ENCODE measurements at regions not wholly inside any gene's neighbourhood (a gene's known extent, or its start where the extent isn't known, plus 50 kb on each side); places are given as distances from the start of the nearest gene placed in this dataset.

GRCh38 chr13:86665842-86666241 lies 866.6 kb upstream of the SLITRK6 start:
- DNase-seq (ENCODE audit: low spot score), result no peak
- TF ChIP-seq POLR2AphosphoS5 (IDR thresholded peaks at IDR 0.05), result no peak
- TF ChIP-seq, protein P1, sequence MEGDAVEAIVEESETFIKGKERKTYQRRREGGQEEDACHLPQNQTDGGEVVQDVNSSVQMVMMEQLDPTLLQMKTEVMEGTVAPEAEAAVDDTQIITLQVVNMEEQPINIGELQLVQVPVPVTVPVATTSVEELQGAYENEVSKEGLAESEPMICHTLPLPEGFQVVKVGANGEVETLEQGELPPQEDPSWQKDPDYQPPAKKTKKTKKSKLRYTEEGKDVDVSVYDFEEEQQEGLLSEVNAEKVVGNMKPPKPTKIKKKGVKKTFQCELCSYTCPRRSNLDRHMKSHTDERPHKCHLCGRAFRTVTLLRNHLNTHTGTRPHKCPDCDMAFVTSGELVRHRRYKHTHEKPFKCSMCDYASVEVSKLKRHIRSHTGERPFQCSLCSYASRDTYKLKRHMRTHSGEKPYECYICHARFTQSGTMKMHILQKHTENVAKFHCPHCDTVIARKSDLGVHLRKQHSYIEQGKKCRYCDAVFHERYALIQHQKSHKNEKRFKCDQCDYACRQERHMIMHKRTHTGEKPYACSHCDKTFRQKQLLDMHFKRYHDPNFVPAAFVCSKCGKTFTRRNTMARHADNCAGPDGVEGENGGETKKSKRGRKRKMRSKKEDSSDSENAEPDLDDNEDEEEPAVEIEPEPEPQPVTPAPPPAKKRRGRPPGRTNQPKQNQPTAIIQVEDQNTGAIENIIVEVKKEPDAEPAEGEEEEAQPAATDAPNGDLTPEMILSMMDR (IDR thresholded peaks at IDR 0.05), result no peak
- TF ChIP-seq POLR2A (IDR thresholded peaks at IDR 0.05), result no peak
- Histone ChIP-seq H3K36me3 (no peaks in the 10 kb centered on the region), H3K4me1 (replicated peaks) (no peaks in the 10 kb centered on the region), H3K9me3 (no peaks in the 10 kb centered on the region), H3K27me3 (replicated peaks; ENCODE audit: insufficient read depth) (no peaks in the 10 kb centered on the region), H3K27ac (no peak overlapping the region), H3K4me3 (no peak overlapping the region)
- intact Hi-C loops (cut with DNase I), result no loop called here
- 91% methylated on average over 3 of the region's 3 CpGs for WGBS

DNA sequence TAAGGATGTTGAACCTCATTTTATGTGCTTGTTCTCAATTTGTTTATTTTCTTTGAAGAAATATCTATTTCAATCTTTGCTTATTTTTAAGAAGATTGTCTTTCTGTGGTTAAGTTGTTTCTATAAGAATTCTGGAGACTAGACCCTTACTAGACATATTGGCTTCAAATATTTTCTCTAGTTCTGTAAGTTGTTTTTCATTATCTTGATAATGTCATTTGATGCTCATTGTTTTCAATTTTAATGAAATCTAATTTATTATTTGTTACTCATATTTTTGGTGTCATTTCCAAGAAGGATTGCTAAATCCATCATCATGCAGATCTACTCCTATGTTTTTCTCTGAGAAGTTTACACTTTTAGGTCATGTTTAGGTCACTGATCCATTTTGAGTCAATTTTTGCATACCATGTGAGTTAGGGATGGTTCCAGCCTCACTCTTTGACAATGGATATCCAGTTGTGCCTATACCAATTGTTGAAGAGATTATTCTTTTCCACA lies 874.8 kb upstream of the SLITRK6 start:
- TF ChIP-seq POLR2AphosphoS5 (IDR thresholded peaks at IDR 0.05) (no peak), POLR2A (IDR thresholded peaks at IDR 0.05) (no peak)
- TF ChIP-seq, protein P1 (IDR thresholded peaks at IDR 0.05), result no peak
- DNase-seq (ENCODE audit: low spot score), result no peak
- Histone ChIP-seq H3K9me3 (no peaks in the 10 kb centered on the region), H3K36me3 (no peaks in the 10 kb centered on the region), H3K4me3 (no peak overlapping the region), H3K4me1 (replicated peaks) (no peaks in the 10 kb centered on the region), H3K27me3 (replicated peaks; ENCODE audit: insufficient read depth) (no peaks in the 10 kb centered on the region), H3K27ac (no peak overlapping the region)
- intact Hi-C loops (cut with DNase I), result no loop called here

DNA sequence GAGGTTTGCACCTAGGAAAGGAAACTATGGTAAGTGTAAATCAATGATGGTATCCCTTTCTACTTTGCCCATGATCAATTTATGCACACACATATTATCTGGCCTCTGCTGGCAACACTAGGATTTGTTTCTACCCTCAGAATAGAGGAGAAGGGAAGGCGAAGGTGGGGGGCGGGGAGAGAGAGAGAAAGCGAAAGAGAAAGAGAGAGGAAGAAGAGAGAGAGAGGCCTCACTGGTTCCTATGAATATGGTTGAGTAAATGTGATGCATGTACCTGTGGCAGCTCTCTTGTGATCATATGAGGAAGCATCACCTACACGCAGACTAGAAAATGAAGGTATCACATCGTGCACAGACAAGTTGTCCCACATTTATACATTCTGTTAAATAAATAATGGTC lies 882.0 kb upstream of the SLITRK6 start:
- H3K36me3 ChIP-seq, result no peaks in the 10 kb centered on the region
- 57% methylated on average over 5 of the region's 5 CpGs for WGBS
- H3K27ac ChIP-seq, result no peak overlapping the region
- no peak for DNase-seq (ENCODE audit: low spot score)
- no peaks in the 10 kb centered on the region for H3K4me1 ChIP-seq (replicated peaks)
- no peaks in the 10 kb centered on the region for H3K9me3 ChIP-seq
- no peak overlapping the region for H3K4me3 ChIP-seq
- TF ChIP-seq, protein P1 (IDR thresholded peaks at IDR 0.05), result no peak
- no peak for TF ChIP-seq POLR2AphosphoS5 (IDR thresholded peaks at IDR 0.05)
- no peak for TF ChIP-seq POLR2A (IDR thresholded peaks at IDR 0.05)
- intact Hi-C loops (cut with DNase I), result no loop called here
- H3K27me3 ChIP-seq (replicated peaks; ENCODE audit: insufficient read depth), result no peaks in the 10 kb centered on the region

DNA sequence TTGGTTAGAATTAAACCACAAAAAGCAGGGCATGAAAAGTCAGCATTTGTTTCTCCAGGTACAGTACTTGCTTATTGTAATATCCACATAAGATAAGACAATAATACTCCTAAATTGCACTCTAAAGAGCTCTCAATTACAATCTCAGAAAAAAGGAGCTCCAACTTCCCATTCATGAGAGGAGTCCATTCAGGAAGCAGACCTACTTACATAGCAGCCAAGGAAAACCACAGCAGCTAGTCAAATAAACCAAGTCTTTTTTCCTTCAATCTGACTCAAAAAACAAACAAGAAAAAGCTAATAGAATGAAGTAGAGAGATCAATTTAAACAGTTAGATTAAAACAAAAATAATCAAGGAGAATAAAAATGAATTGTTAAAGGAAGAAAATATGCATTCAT lies 885.2 kb upstream of the SLITRK6 start:
- Histone ChIP-seq H3K9me3 (no peaks in the 10 kb centered on the region), H3K27me3 (replicated peaks; ENCODE audit: insufficient read depth) (no peaks in the 10 kb centered on the region), H3K36me3 (no peaks in the 10 kb centered on the region), H3K27ac (no peak overlapping the region), H3K4me3 (no peak overlapping the region), H3K4me1 (replicated peaks) (no peaks in the 10 kb centered on the region)
- DNase-seq (ENCODE audit: low spot score), result no peak
- TF ChIP-seq POLR2A (IDR thresholded peaks at IDR 0.05) (no peak), POLR2AphosphoS5 (IDR thresholded peaks at IDR 0.05) (no peak)
- TF ChIP-seq, protein P1 (IDR thresholded peaks at IDR 0.05), result no peak
- intact Hi-C loops (cut with DNase I), result no loop called here

DNA sequence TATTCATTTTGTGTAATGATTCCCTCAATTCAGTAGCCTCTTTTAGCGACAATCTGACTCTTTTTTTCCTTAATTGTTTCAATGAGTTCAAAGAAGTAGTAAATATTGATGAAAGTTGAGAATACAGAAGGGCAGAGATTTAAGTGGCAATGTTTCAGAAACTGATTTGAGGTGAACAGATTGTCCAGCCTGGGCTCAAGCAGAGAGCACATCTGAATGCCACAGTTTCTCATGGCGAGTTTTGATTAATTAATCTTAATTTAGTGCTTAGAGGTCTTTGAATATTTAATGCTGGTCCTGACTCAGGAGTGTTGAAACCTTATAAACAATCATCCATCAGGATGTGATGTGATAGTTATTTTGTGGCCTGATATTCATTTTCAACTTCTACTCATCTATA lies 890.7 kb upstream of the SLITRK6 start:
- Histone ChIP-seq H3K4me1 (replicated peaks) (no peaks in the 10 kb centered on the region), H3K27me3 (replicated peaks; ENCODE audit: insufficient read depth) (no peaks in the 10 kb centered on the region), H3K9me3 (no peaks in the 10 kb centered on the region), H3K27ac (no peak overlapping the region), H3K36me3 (no peaks in the 10 kb centered on the region), H3K4me3 (no peak overlapping the region)
- intact Hi-C loops (cut with DNase I), result no loop called here
- no peak for TF ChIP-seq POLR2A (IDR thresholded peaks at IDR 0.05)
- TF ChIP-seq, protein P1 (IDR thresholded peaks at IDR 0.05), result no peak
- TF ChIP-seq POLR2AphosphoS5 (IDR thresholded peaks at IDR 0.05), result no peak
- DNase-seq (ENCODE audit: low spot score), result no peak
- WGBS, result 67% methylated on average over 2 of the region's 2 CpGs
